Umbilical cord (tissue), 1 donor: ENCODE measurements at regions not wholly inside any gene's neighbourhood (a gene's known extent, or its start where the extent isn't known, plus 50 kb on each side); places are given as distances from the start of the nearest gene placed in this dataset.
"Not testable (repeated sequence)": the region's sequence is repeated elsewhere in the genome, so short reads cannot be mapped to it uniquely, and the experiment has no call there.

Experiments
- DNase-seq: peaks from one replicate; pipeline ENCODE4 v3.0.0-alpha.2; 2015; ENCODE audit warnings: low spot score

GRCh38 chr9:1871626-1872419, 143.3 kb upstream of the SMARCA2 start:
- DNase-seq = no peak

GRCh38 chr9:1875251-1875851, 139.8 kb upstream of the SMARCA2 start:
- DNase-seq = no peak

GRCh38 chr9:1875921-1876448, 139.2 kb upstream of the SMARCA2 start:
- DNase-seq = no peak

- DNase-seq = no peak
Measured at GRCh38 chr9:1876891-1877496, 138.2 kb upstream of the SMARCA2 start.

GRCh38 chr9:1877951-1878350, 137.2 kb upstream of the SMARCA2 start:
- DNase-seq = no peak

GRCh38 chr9:1878811-1879210, 136.3 kb upstream of the SMARCA2 start:
- DNase-seq = no peak

GRCh38 chr9:1879501-1879900, 135.6 kb upstream of the SMARCA2 start:
- DNase-seq = no peak

- no peak for DNase-seq
Measured at GRCh38 chr9:1880038-1880565, 135.0 kb upstream of the SMARCA2 start.

GRCh38 chr9:1881708-1882295, 133.3 kb upstream of the SMARCA2 start:
- DNase-seq = no peak

GRCh38 chr9:1882711-1883403, 132.3 kb upstream of the SMARCA2 start:
- peak; percentile 47 for DNase-seq

- DNase-seq = no peak
Measured at GRCh38 chr9:1890201-1890600, 124.9 kb upstream of the SMARCA2 start.

GRCh38 chr9:1890816-1891215, 124.3 kb upstream of the SMARCA2 start:
- no peak for DNase-seq

GRCh38 chr9:1903080-1903704, 112.0 kb upstream of the SMARCA2 start:
- not testable (repeated sequence) for DNase-seq

- no peak for DNase-seq
Measured at GRCh38 chr9:1907465-1907864, 107.7 kb upstream of the SMARCA2 start.

GRCh38 chr9:1909322-1909721, 105.8 kb upstream of the SMARCA2 start:
- DNase-seq = no peak

GRCh38 chr9:1910269-1910811, 104.8 kb upstream of the SMARCA2 start:
- no peak for DNase-seq

GRCh38 chr9:1913631-1914330, 101.4 kb upstream of the SMARCA2 start:
- DNase-seq = no peak

- DNase-seq = no peak
Measured at GRCh38 chr9:1916095-1916494, 99.1 kb upstream of the SMARCA2 start.

GRCh38 chr9:1916655-1917054, 98.5 kb upstream of the SMARCA2 start:
- DNase-seq = no peak

GRCh38 chr9:1917396-1917935, 97.7 kb upstream of the SMARCA2 start:
- no peak for DNase-seq
